Hepatocyte (in vitro differentiated cells): ENCODE measurements at regions not wholly inside any gene's neighbourhood (a gene's known extent, or its start where the extent isn't known, plus 50 kb on each side); places are given as distances from the start of the nearest gene placed in this dataset.

Experiments
- DNase-seq: peaks from one replicate; pipeline ENCODE4 v3.0.0-alpha.2; 2016; ENCODE audit warnings: low spot score
- H2AFZ ChIP-seq: fragments of 200-600 bp; sonication (generic); 2 replicates; pipeline ENCODE4 v1.6.0; 2016; ENCODE audit warnings: antibody characterized with exemption, mild to moderate bottlenecking
- H3K27ac ChIP-seq: fragments of 200-600 bp; sonication (generic); 2 replicates; pipeline ENCODE4 v1.5.1; 2016; ENCODE audit warnings: mild to moderate bottlenecking
- H3K27me3 ChIP-seq: fragments of 200-600 bp; sonication (generic); 2 replicates; pipeline ENCODE4 v1.6.1; 2016
- H3K36me3 ChIP-seq: fragments of 200-600 bp; sonication (generic); replicated peaks from 2 replicates; pipeline ENCODE4 v1.5.1; 2016; ENCODE audit warnings: low read depth; ENCODE audit not compliant: insufficient read depth
- H3K4me1 ChIP-seq: fragments of 200-600 bp; sonication (generic); 2 replicates; pipeline ENCODE4 v1.5.1; 2016; ENCODE audit warnings: mild to moderate bottlenecking, moderate library complexity; ENCODE audit not compliant: insufficient read depth
- H3K4me2 ChIP-seq: fragments of 200-600 bp; sonication (generic); 2 replicates; pipeline ENCODE4 v1.6.0; 2016
- H3K4me3 ChIP-seq: fragments of 200-600 bp; sonication (generic); 2 replicates; pipeline ENCODE4 v1.5.1; 2016; ENCODE audit warnings: mild to moderate bottlenecking
- H3K79me2 ChIP-seq: fragments of 200-600 bp; sonication (generic); 2 replicates; pipeline ENCODE4 v1.6.0; 2017; ENCODE audit warnings: mild to moderate bottlenecking
- H3K9me2 ChIP-seq: fragments of 200-600 bp; sonication (generic); replicated peaks from 2 replicates; pipeline ENCODE4 v1.6.0; 2017; ENCODE audit warnings: mild to moderate bottlenecking; ENCODE audit not compliant: insufficient read depth
- H3K9me3 ChIP-seq: fragments of 200-600 bp; sonication (generic); 2 replicates; pipeline ENCODE4 v1.5.1; 2016; ENCODE audit warnings: low read depth, mild to moderate bottlenecking
- H4K20me1 ChIP-seq: fragments of 200-600 bp; sonication (generic); 2 replicates; pipeline ENCODE4 v1.6.0; 2016; ENCODE audit warnings: mild to moderate bottlenecking; ENCODE audit not compliant: insufficient read depth, poor library complexity, severe bottlenecking
- CTCF ChIP-seq: fragments of 200-600 bp; sonication (generic); IDR thresholded peaks from 2 replicates; pipeline ENCODE4 v1.5.1; 2016; ENCODE audit warnings: antibody characterized with exemption, mild to moderate bottlenecking; ENCODE audit not compliant: poor library complexity
- EZH2 ChIP-seq: fragments of 200-600 bp; sonication (generic); IDR thresholded peaks from 2 replicates; pipeline ENCODE4 v1.6.1; 2016; ENCODE audit warnings: antibody characterized with exemption, mild to moderate bottlenecking, borderline replicate concordance
- EZH2phosphoT487 ChIP-seq: fragments of 200-600 bp; sonication (generic); IDR thresholded peaks from one replicate; pipeline ENCODE4 v1.6.1; 2018; ENCODE audit warnings: antibody characterized with exemption, mild to moderate bottlenecking, low read depth, moderate library complexity; ENCODE audit not compliant: unreplicated experiment, severe bottlenecking
- WGBS: methylation state at CpG from one replicate; pipeline ENCODE4 v1.1.6; 2016; ENCODE audit warnings: low lambda C conversion rate; ENCODE audit errors: missing lambda C conversion rate; 5-methylcytosine and 5-hydroxymethylcytosine counted together

- Histone ChIP-seq H3K36me3 (no peaks in the 10 kb centered on the region), H3K79me2 (no peaks in the 10 kb centered on the region), H3K4me1 (peaks cover 2% of the 10 kb centered on the region), H4K20me1 (no peaks in the 10 kb centered on the region), H2AFZ (no peak overlapping the region), H3K27ac (no peak overlapping the region), H3K4me3 (no peak overlapping the region), H3K9me3 (no peaks in the 10 kb centered on the region), H3K27me3 (no peaks in the 10 kb centered on the region), H3K9me2 (no peaks in the 10 kb centered on the region), H3K4me2 (no peak overlapping the region)
- WGBS: 76% methylated on average over 2 of the region's 2 CpGs
- no peak for DNase-seq
- no peak for TF ChIP-seq EZH2
- no peak for TF ChIP-seq EZH2phosphoT487
- TF ChIP-seq CTCF: no peak
Measured at GRCh38 chr5:54709096-54709495, 191.5 kb downstream of the SNX18 start.

GRCh38 chr5:54707841-54708240 lies 190.3 kb downstream of the SNX18 start:
- Histone ChIP-seq H3K9me2 (no peaks in the 10 kb centered on the region), H3K27ac (no peak overlapping the region), H3K9me3 (no peaks in the 10 kb centered on the region), H3K36me3 (no peaks in the 10 kb centered on the region), H3K79me2 (no peaks in the 10 kb centered on the region), H3K4me1 (peaks cover 3% of the 10 kb centered on the region), H3K27me3 (no peaks in the 10 kb centered on the region), H2AFZ (no peak overlapping the region), H3K4me2 (no peak overlapping the region), H3K4me3 (no peak overlapping the region), H4K20me1 (no peaks in the 10 kb centered on the region)
- no peak for DNase-seq
- WGBS: 77% methylated on average over 2 of the region's 2 CpGs
- TF ChIP-seq CTCF (no peak), EZH2 (no peak), EZH2phosphoT487 (no peak)

- Histone ChIP-seq H4K20me1 (no peaks in the 10 kb centered on the region), H3K79me2 (no peaks in the 10 kb centered on the region), H3K9me2 (no peaks in the 10 kb centered on the region), H3K4me1 (peaks cover 5% of the 10 kb centered on the region), H3K36me3 (no peaks in the 10 kb centered on the region), H3K9me3 (no peaks in the 10 kb centered on the region), H3K27ac (no peak overlapping the region), H3K27me3 (no peaks in the 10 kb centered on the region), H2AFZ (no peak overlapping the region), H3K4me2 (no peak overlapping the region), H3K4me3 (no peak overlapping the region)
- 91% methylated on average over 1 of the region's 1 CpG for WGBS
- no peak for DNase-seq
- TF ChIP-seq EZH2phosphoT487 (no peak), EZH2 (no peak), CTCF (no peak)
Measured at GRCh38 chr5:54705994-54706653, 188.6 kb downstream of the SNX18 start.
